Ecto neural progenitor cell (in vitro differentiated cells): ENCODE measurements at regions not wholly inside any gene's neighbourhood (a gene's known extent, or its start where the extent isn't known, plus 50 kb on each side); places are given as distances from the start of the nearest gene placed in this dataset.
"Not testable (repeated sequence)": the region's sequence is repeated elsewhere in the genome, so short reads cannot be mapped to it uniquely, and the experiment has no call there.

Source experiments
- DNase-seq: peaks from one replicate; pipeline ENCODE4 v3.0.0-alpha.2; 2018; ENCODE audit warnings: low spot score

GRCh38 chr18:10085416-10085815 is 171.6 kb downstream of the VAPA start:
- no peak for DNase-seq

- DNase-seq = no peak
Observed at GRCh38 chr18:10085876-10086275, 172.1 kb downstream of the VAPA start.

GRCh38 chr18:10086458-10087210 is 172.8 kb downstream of the VAPA start:
- no peak for DNase-seq

GRCh38 chr18:10088734-10089133 is 174.9 kb downstream of the VAPA start:
- DNase-seq = no peak

- no peak for DNase-seq
Observed at GRCh38 chr18:10089881-10090280, 176.1 kb downstream of the VAPA start.

- DNase-seq = no peak
Observed at GRCh38 chr18:10090668-10091067, 176.9 kb downstream of the VAPA start.

- no peak for DNase-seq
Observed at GRCh38 chr18:10093445-10093844, 179.6 kb downstream of the VAPA start.

- no peak for DNase-seq
Observed at GRCh38 chr18:10094154-10094553, 180.3 kb downstream of the VAPA start.

- DNase-seq = no peak
Observed at GRCh38 chr18:10094655-10095054, 180.8 kb downstream of the VAPA start.

- no peak for DNase-seq
Observed at GRCh38 chr18:10095356-10095755, 181.5 kb downstream of the VAPA start.

- no peak for DNase-seq
Observed at GRCh38 chr18:10099539-10100140, 185.8 kb downstream of the VAPA start.

GRCh38 chr18:10100196-10100595 is 186.4 kb downstream of the VAPA start:
- no peak for DNase-seq

- no peak for DNase-seq
Observed at GRCh38 chr18:10100941-10101701, 187.3 kb downstream of the VAPA start.

- no peak for DNase-seq
Observed at GRCh38 chr18:10101729-10102128, 187.9 kb downstream of the VAPA start.

- not testable (repeated sequence) for DNase-seq
Observed at GRCh38 chr18:10105118-10105517, 191.3 kb downstream of the VAPA start.

GRCh38 chr18:10111191-10111590 is 197.4 kb downstream of the VAPA start:
- DNase-seq = no peak

- DNase-seq = no peak
Observed at GRCh38 chr18:10111944-10112343, 198.1 kb downstream of the VAPA start.

- no peak for DNase-seq
Observed at GRCh38 chr18:10113121-10114022, 199.6 kb downstream of the VAPA start.

GRCh38 chr18:10114717-10115463 is 201.1 kb downstream of the VAPA start:
- DNase-seq = no peak

- no peak for DNase-seq
Observed at GRCh38 chr18:10116574-10116973, 202.8 kb downstream of the VAPA start.

GRCh38 chr18:10119528-10119927 is 205.7 kb downstream of the VAPA start:
- no peak for DNase-seq
